ENCODE measurements at regions not wholly inside any gene's neighbourhood (a gene's known extent, or its start where the extent isn't known, plus 50 kb on each side); places are given as distances from the start of the nearest gene placed in this dataset.

DNA sequence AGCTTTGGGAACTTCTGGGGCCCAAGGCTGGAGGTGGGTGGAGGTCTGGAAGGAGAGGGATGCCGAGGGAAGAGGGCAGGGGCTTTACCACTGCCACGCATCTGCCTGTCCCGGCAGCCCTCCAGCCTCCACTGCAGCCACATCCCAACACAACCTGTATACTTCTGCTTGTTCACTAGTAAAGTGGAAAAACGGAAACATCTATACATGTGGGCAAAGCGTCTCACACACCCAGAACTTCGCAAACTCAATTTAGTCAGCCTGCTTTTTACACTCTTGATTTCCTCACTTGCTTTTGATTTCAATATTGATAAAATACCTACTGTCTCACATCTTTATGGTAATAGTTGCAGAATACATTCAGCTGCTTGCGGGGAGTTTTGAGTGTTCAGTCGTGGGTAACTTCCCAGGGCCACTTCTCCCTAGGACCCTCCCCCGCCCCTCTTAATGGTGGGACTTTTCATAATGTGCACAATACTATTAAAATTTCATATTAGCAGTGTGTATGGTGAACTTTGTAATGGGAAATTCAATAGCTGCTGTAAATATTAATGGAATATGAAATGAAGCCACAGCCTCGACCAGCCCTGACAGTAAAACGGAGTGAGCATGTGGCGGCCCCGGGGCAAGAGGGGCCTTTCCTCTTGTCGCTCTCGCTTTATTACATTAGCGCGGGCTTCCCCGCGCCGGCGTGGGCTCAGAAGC is 85.2 kb downstream of the NR2F2 start:
- no peak for DNase-seq

- DNase-seq = no peak
Measured at GRCh38 chr15:96416218-96416933, 85.9 kb downstream of the NR2F2 start.

GRCh38 chr15:96416934-96417759 is 86.6 kb downstream of the NR2F2 start:
- DNase-seq = no peak

GRCh38 chr15:96417760-96418130 is 87.2 kb downstream of the NR2F2 start:
- no peak for DNase-seq

DNA sequence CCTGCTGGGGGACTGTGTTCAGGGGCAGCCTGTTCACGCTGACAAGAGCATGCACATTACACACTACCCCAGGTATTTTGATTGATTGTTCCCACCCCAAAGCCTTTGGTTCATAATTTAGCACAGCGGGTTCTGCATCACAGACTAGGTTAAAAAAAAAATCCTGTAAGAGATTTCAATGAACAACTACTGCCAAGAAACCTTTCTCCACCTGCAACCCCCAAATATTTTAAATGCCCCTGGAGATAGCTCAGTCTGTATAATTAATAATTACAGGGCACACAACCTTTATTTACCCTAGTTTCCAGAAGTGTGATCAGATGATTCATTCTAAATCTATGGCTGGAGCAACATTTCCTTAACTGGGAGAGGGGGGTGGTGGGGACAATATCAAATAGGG is 87.6 kb downstream of the NR2F2 start:
- DNase-seq = no peak

DNA sequence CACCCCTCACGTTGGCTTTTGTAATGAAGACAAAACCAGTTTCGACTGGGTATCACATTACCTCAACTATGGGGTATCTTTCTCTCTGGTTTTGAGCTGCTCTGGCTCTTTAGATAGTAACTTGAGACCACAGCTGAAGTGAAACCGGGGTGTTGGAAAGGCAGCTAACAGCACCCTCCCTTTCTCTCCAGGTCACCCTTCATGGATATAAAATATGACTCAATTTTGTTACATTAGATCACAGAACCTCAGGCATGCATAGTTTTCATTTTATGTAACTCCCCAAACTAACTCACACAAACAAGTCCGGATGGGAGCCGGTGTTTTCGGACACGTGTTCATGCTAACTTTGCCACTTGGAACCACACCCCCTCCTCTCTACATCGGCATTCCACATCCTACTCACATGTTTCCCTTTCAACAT is 90.7 kb downstream of the NR2F2 start:
- DNase-seq = peak; percentile 41

GRCh38 chr15:96422125-96422524 is 91.6 kb downstream of the NR2F2 start:
- DNase-seq = no peak

GRCh38 chr15:96424674-96425073 is 94.2 kb downstream of the NR2F2 start:
- no peak for DNase-seq

DNA sequence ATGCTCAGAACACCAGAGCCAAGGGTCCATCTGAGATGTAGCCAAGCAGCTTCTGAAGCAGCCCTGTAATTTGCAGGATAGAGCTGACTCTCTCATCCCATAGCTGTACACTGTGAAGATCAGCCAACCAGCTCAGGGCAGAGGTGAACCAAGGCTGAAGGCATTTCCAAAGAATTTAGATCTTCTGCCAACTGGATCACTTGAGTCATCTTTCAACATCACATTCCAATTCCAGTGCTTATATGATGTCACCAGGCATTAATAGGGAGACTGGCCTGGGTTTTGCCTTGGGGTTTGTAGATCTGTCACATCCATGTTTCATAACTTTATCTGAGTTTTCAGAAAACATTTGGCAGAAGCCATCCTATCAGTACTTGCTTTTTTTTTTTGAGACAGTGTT is 98.2 kb downstream of the NR2F2 start:
- peak; percentile 90 for DNase-seq

GRCh38 chr15:96431786-96432185 is 101.3 kb downstream of the NR2F2 start:
- DNase-seq = no peak

GRCh38 chr15:96435022-96435421 is 104.5 kb downstream of the NR2F2 start:
- no peak for DNase-seq

- DNase-seq = no peak
Measured at GRCh38 chr15:96435841-96436240, 105.3 kb downstream of the NR2F2 start.

DNA sequence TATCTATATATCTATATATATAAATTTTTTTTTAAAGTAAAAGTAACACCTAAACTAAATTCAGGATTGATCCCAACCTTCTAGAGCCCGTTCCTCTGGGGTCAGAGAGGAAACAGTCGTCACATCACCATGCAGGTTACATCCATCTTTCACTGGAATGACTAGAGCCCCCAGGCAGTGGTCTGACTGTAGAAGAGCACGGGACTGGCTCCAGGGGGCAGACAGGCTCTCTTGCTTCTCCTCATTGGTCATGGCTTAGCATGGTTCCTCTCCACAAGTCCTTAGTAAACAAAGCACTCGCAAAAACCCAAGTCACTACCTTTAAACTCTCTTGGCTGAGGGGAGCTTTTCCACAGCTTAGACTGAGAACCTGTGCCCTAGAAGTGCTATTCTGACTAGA is 110.5 kb downstream of the NR2F2 start:
- no peak for DNase-seq

- no peak for DNase-seq
Measured at GRCh38 chr15:96442076-96442475, 111.6 kb downstream of the NR2F2 start.

DNA sequence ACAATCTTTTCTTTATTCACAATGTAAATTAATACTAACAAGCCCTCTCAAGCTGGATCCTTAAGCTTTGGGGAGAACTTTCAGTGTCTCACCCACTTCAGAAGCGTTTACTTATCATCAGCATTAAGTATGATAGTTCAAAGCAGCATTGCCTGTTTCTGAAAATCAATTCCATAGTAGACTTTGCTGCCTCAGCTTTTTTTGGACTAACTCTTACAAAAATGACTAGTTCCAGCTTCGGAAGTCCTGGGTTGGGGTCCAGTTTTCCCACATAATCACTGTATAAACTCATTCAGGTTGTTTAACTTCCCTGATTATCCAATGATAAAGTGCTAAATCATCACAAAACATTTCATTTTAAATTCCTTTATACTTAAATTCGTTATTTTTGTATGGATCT is 114.4 kb downstream of the NR2F2 start:
- DNase-seq = no peak

- DNase-seq = no peak
Measured at GRCh38 chr15:96448923-96449322, 118.4 kb downstream of the NR2F2 start.

DNA sequence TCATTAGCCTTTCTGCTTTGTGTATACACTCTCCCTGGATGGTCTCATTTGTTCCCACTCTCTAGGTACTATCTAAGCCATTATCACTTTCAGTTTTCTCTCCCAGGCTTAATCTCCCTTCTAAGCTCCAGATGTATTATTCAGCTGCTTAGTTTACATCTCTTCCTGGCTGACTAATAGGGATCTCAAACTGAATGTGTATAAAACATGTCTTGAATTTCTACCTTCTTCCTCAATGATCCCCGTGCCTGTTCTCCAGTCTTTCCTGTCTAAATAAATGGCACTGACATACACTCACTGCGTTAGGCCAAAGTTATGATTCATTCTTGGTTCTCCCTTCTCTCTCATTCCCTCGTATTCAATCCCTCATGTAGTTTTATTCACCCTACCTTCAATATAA is 127.3 kb downstream of the NR2F2 start:
- DNase-seq = no peak

- DNase-seq = no peak
Measured at GRCh38 chr15:96460106-96460505, 129.6 kb downstream of the NR2F2 start.

- no peak for DNase-seq
Measured at GRCh38 chr15:96462768-96463750, 132.6 kb downstream of the NR2F2 start.

- DNase-seq = no peak
Measured at GRCh38 chr15:96466389-96466947, 136.0 kb downstream of the NR2F2 start.

DNA sequence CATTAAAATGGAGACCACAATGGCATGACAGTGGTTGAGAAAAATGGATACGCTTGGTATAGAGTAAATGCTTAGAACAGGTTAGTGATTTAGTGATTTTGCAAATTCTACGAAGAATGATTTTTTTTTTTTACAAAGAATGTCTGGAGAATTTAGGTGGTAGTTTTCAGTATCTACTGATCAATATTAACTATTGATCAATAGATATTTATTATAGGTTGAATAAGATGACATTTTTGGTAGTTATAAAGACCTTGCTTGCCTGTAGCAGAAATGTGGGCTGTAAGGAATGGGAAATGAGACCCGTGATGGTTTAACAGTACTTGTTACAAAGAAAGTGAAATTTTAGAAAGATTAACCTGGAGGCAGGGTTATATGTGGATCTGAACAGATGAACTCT is 137.5 kb downstream of the NR2F2 start:
- DNase-seq = no peak

- DNase-seq = no peak
Measured at GRCh38 chr15:96470681-96471310, 140.3 kb downstream of the NR2F2 start.
